Astrocyte (in vitro differentiated cells and primary cell): ENCODE measurements at regions not wholly inside any gene's neighbourhood (a gene's known extent, or its start where the extent isn't known, plus 50 kb on each side); places are given as distances from the start of the nearest gene placed in this dataset.

ENCODE experiments used
- EZH2 ChIP-seq: IDR thresholded peaks from 2 replicates; pipeline ENCODE4 v1.6.1; 2012; ENCODE audit warnings: mild to moderate bottlenecking, low read length, inconsistent platforms; ENCODE audit not compliant: insufficient read depth
- TF ChIP-seq, protein P1 (sequence below): IDR thresholded peaks from 2 replicates; pipeline ENCODE4 v1.5.1; 2011; ENCODE audit warnings: low read depth, mild to moderate bottlenecking, inconsistent platforms, low read length, moderate library complexity; ENCODE audit not compliant: insufficient read depth

DNA sequence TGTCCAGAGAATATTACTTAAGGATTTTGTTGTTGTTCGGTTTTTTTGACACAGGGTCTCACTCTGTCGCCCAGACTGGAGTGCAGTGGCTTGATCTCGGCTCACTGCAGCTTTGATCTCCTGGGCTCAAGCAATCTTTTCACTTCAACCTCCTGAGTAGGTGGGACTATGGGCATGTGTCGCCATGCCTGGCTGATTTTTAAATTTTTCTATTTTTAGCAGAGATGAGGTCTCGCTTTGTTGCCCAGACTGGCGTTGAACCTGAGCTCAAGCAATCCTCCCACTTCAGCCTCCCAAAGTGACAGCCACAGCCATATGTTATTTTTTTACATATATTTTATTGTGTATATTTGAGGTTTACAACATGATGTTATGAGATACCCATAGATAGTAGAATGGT is 86.8 kb upstream of the UMPS start:
- TF ChIP-seq, protein P1, sequence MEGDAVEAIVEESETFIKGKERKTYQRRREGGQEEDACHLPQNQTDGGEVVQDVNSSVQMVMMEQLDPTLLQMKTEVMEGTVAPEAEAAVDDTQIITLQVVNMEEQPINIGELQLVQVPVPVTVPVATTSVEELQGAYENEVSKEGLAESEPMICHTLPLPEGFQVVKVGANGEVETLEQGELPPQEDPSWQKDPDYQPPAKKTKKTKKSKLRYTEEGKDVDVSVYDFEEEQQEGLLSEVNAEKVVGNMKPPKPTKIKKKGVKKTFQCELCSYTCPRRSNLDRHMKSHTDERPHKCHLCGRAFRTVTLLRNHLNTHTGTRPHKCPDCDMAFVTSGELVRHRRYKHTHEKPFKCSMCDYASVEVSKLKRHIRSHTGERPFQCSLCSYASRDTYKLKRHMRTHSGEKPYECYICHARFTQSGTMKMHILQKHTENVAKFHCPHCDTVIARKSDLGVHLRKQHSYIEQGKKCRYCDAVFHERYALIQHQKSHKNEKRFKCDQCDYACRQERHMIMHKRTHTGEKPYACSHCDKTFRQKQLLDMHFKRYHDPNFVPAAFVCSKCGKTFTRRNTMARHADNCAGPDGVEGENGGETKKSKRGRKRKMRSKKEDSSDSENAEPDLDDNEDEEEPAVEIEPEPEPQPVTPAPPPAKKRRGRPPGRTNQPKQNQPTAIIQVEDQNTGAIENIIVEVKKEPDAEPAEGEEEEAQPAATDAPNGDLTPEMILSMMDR = no peak
- TF ChIP-seq EZH2 = no peak
